ENCODE measurements at regions not wholly inside any gene's neighbourhood (a gene's known extent, or its start where the extent isn't known, plus 50 kb on each side); places are given as distances from the start of the nearest gene placed in this dataset.

- TF ChIP-seq CTCF (conservative IDR thresholded peaks at IDR 0.05 in 1 of 2, IDR thresholded peaks at IDR 0.05 in 1 of 2; ENCODE audit: extremely low read depth in 1 of 2, insufficient read depth in 1 of 2, low read depth in 1 of 2, low read length in 2 of 2) (no peak), EZH2 (IDR thresholded peaks at IDR 0.05; ENCODE audit: borderline replicate concordance, low read length) (no peak)
These were observed 80.8 kb upstream of the PPP1R12A start for GRCh38 chr12:80015660-80016059.
